Activated T-cell treated with anti-CD3 and anti-CD28 coated beads, Interleukin-2, amount 50 U/mL, for 24 hours (primary cell): ENCODE measurements at regions not wholly inside any gene's neighbourhood (a gene's known extent, or its start where the extent isn't known, plus 50 kb on each side); places are given as distances from the start of the nearest gene placed in this dataset.
"Not testable (repeated sequence)": the region's sequence is repeated elsewhere in the genome, so short reads cannot be mapped to it uniquely, and the experiment has no call there.

ENCODE experiments used
- DNase-seq: peaks from one replicate; pipeline ENCODE4 v3.0.0-alpha.2; 2020
- H3K27ac Mint-ChIP-seq: 2 replicates; pipeline ENCODE4 v1.8.0; 2020; ENCODE audit warnings: mild to moderate bottlenecking, mixed read lengths
- H3K27me3 Mint-ChIP-seq: 2 replicates; pipeline ENCODE4 v1.8.0; 2020; ENCODE audit warnings: mixed read lengths
- H3K36me3 Mint-ChIP-seq: 2 replicates; pipeline ENCODE4 v1.8.0; 2020; ENCODE audit warnings: low read depth, mixed read lengths
- H3K4me1 Mint-ChIP-seq: 2 replicates; pipeline ENCODE4 v1.8.0; 2020; ENCODE audit warnings: low read depth, mixed read lengths
- H3K4me3 Mint-ChIP-seq: 2 replicates; pipeline ENCODE4 v1.8.0; 2020; ENCODE audit warnings: mild to moderate bottlenecking, moderate library complexity, mixed read lengths
- H3K9me3 Mint-ChIP-seq: 2 replicates; pipeline ENCODE4 v1.8.0; 2020; ENCODE audit warnings: mixed read lengths

GRCh38 chr3:106086636-106087035 lies 217.8 kb upstream of the CBLB start:
- Mint-ChIP-seq H3K4me3 (no peak overlapping the region), H3K36me3 (no peaks in the 10 kb centered on the region), H3K4me1 (peaks cover 20% of the 10 kb centered on the region), H3K27me3 (no peaks in the 10 kb centered on the region), H3K9me3 (peaks cover 2% of the 10 kb centered on the region), H3K27ac (no peak overlapping the region)
- DNase-seq: no peak

GRCh38 chr3:106088304-106088703 lies 219.5 kb upstream of the CBLB start:
- no peak overlapping the region for H3K27ac Mint-ChIP-seq
- H3K9me3 Mint-ChIP-seq: peaks cover 2% of the 10 kb centered on the region
- no peaks in the 10 kb centered on the region for H3K27me3 Mint-ChIP-seq
- DNase-seq: no peak
- H3K4me1 Mint-ChIP-seq: peaks cover 16% of the 10 kb centered on the region
- H3K4me3 Mint-ChIP-seq: no peak overlapping the region
- no peaks in the 10 kb centered on the region for H3K36me3 Mint-ChIP-seq

GRCh38 chr3:106088899-106089298 lies 220.1 kb upstream of the CBLB start:
- H3K4me1 Mint-ChIP-seq: peaks cover 19% of the 10 kb centered on the region
- peaks cover 2% of the 10 kb centered on the region for H3K9me3 Mint-ChIP-seq
- no peak overlapping the region for H3K27ac Mint-ChIP-seq
- no peaks in the 10 kb centered on the region for H3K36me3 Mint-ChIP-seq
- H3K27me3 Mint-ChIP-seq: no peaks in the 10 kb centered on the region
- no peak overlapping the region for H3K4me3 Mint-ChIP-seq
- DNase-seq: no peak

- H3K36me3 Mint-ChIP-seq: no peaks in the 10 kb centered on the region
- H3K4me3 Mint-ChIP-seq: no peak overlapping the region
- H3K27me3 Mint-ChIP-seq: no peaks in the 10 kb centered on the region
- no peak for DNase-seq
- H3K27ac Mint-ChIP-seq: no peak overlapping the region
- H3K4me1 Mint-ChIP-seq: peaks cover 23% of the 10 kb centered on the region
- peaks cover 2% of the 10 kb centered on the region for H3K9me3 Mint-ChIP-seq
Observed at GRCh38 chr3:106089806-106090205, 221.0 kb upstream of the CBLB start.

GRCh38 chr3:106092792-106093191 lies 224.0 kb upstream of the CBLB start:
- H3K27ac Mint-ChIP-seq: no peak overlapping the region
- DNase-seq: no peak
- H3K4me3 Mint-ChIP-seq: no peak overlapping the region
- no peaks in the 10 kb centered on the region for H3K36me3 Mint-ChIP-seq
- no peaks in the 10 kb centered on the region for H3K9me3 Mint-ChIP-seq
- peaks cover 12% of the 10 kb centered on the region for H3K4me1 Mint-ChIP-seq
- H3K27me3 Mint-ChIP-seq: no peaks in the 10 kb centered on the region

GRCh38 chr3:106093616-106094015 lies 224.8 kb upstream of the CBLB start:
- H3K36me3 Mint-ChIP-seq: no peaks in the 10 kb centered on the region
- H3K4me3 Mint-ChIP-seq: no peak overlapping the region
- H3K4me1 Mint-ChIP-seq: peaks cover 17% of the 10 kb centered on the region
- no peak for DNase-seq
- H3K27ac Mint-ChIP-seq: no peak overlapping the region
- H3K27me3 Mint-ChIP-seq: no peaks in the 10 kb centered on the region
- peaks cover under 1% of the 10 kb centered on the region for H3K9me3 Mint-ChIP-seq

GRCh38 chr3:106097817-106098435 lies 229.1 kb upstream of the CBLB start:
- Mint-ChIP-seq H3K27me3 (no peaks in the 10 kb centered on the region), H3K27ac (no peak overlapping the region), H3K36me3 (peaks cover 2% of the 10 kb centered on the region), H3K4me3 (no peak overlapping the region), H3K9me3 (peaks cover 31% of the 10 kb centered on the region), H3K4me1 (peaks cover 15% of the 10 kb centered on the region)
- DNase-seq: no peak

- H3K27ac Mint-ChIP-seq: no peak overlapping the region
Observed at GRCh38 chr3:106103383-106103782, 234.6 kb upstream of the CBLB start.

GRCh38 chr3:106104078-106104477 lies 235.3 kb upstream of the CBLB start:
- peaks cover 5% of the 10 kb centered on the region for H3K4me1 Mint-ChIP-seq
- H3K9me3 Mint-ChIP-seq: peaks cover 31% of the 10 kb centered on the region
- H3K27me3 Mint-ChIP-seq: no peaks in the 10 kb centered on the region
- peaks cover 2% of the 10 kb centered on the region for H3K36me3 Mint-ChIP-seq
- H3K27ac Mint-ChIP-seq: no peak overlapping the region
- DNase-seq: no peak
- H3K4me3 Mint-ChIP-seq: no peak overlapping the region

More at GRCh38 chr3:106103383-106103782, 234.6 kb upstream of the CBLB start:
- H3K4me3 Mint-ChIP-seq: no peak overlapping the region
- no peak for DNase-seq
- peaks cover 2% of the 10 kb centered on the region for H3K36me3 Mint-ChIP-seq
- no peaks in the 10 kb centered on the region for H3K4me1 Mint-ChIP-seq
- H3K27me3 Mint-ChIP-seq: no peaks in the 10 kb centered on the region
- peaks cover 37% of the 10 kb centered on the region for H3K9me3 Mint-ChIP-seq

GRCh38 chr3:106108925-106109324 lies 240.1 kb upstream of the CBLB start:
- no peaks in the 10 kb centered on the region for H3K27me3 Mint-ChIP-seq
- no peak overlapping the region for H3K27ac Mint-ChIP-seq
- H3K36me3 Mint-ChIP-seq: no peaks in the 10 kb centered on the region
- H3K9me3 Mint-ChIP-seq: peaks cover 4% of the 10 kb centered on the region
- peaks cover 11% of the 10 kb centered on the region for H3K4me1 Mint-ChIP-seq
- no peak for DNase-seq
- H3K4me3 Mint-ChIP-seq: no peak overlapping the region

- H3K27me3 Mint-ChIP-seq, H3K4me3 Mint-ChIP-seq, DNase-seq, H3K27ac Mint-ChIP-seq, H3K36me3 Mint-ChIP-seq, H3K9me3 Mint-ChIP-seq: not testable (repeated sequence)
- peaks cover 13% of the 10 kb centered on the region for H3K4me1 Mint-ChIP-seq
Observed at GRCh38 chr3:106112561-106112960, 243.7 kb upstream of the CBLB start.

- Mint-ChIP-seq H3K9me3 (peaks cover 4% of the 10 kb centered on the region), H3K27ac (no peak overlapping the region), H3K4me1 (peaks cover 16% of the 10 kb centered on the region), H3K4me3 (no peak overlapping the region), H3K36me3 (no peaks in the 10 kb centered on the region), H3K27me3 (no peaks in the 10 kb centered on the region)
- DNase-seq: no peak
Observed at GRCh38 chr3:106113747-106114146, 244.9 kb upstream of the CBLB start.

- Mint-ChIP-seq H3K4me1 (peaks cover 16% of the 10 kb centered on the region), H3K27ac (no peak overlapping the region), H3K9me3 (peaks cover 4% of the 10 kb centered on the region), H3K27me3 (no peaks in the 10 kb centered on the region), H3K36me3 (no peaks in the 10 kb centered on the region), H3K4me3 (no peak overlapping the region)
- no peak for DNase-seq
Observed at GRCh38 chr3:106114220-106114619, 245.4 kb upstream of the CBLB start.

- Mint-ChIP-seq H3K9me3 (peaks cover 4% of the 10 kb centered on the region), H3K4me1 (peaks cover 18% of the 10 kb centered on the region), H3K36me3 (no peaks in the 10 kb centered on the region), H3K27me3 (no peaks in the 10 kb centered on the region), H3K4me3 (no peak overlapping the region), H3K27ac (no peak overlapping the region)
- DNase-seq: no peak
Observed at GRCh38 chr3:106114848-106115247, 246.0 kb upstream of the CBLB start.

GRCh38 chr3:106115557-106115956 lies 246.7 kb upstream of the CBLB start:
- Mint-ChIP-seq H3K27me3 (no peaks in the 10 kb centered on the region), H3K4me3 (no peak overlapping the region), H3K36me3 (no peaks in the 10 kb centered on the region), H3K4me1 (peaks cover 25% of the 10 kb centered on the region), H3K9me3 (peaks cover 4% of the 10 kb centered on the region), H3K27ac (no peak overlapping the region)
- no peak for DNase-seq
